NCI-H2171 treated with DMSO at 0.1 percent for 48 hours (cell line): ENCODE measurements at regions not wholly inside any gene's neighbourhood (a gene's known extent, or its start where the extent isn't known, plus 50 kb on each side); places are given as distances from the start of the nearest gene placed in this dataset.

Source experiments
- DNase-seq: peaks from one replicate; lab custom pipeline; 2025; lab: John Stamatoyannopoulos, UW

- no peak for DNase-seq
These were observed 61.1 kb upstream of the UGP2 start for GRCh38 chr2:63780518-63781155.

GRCh38 chr2:63784461-63784860, 57.2 kb upstream of the UGP2 start:
- DNase-seq = no peak

- DNase-seq = no peak
These were observed 56.6 kb upstream of the UGP2 start for GRCh38 chr2:63785096-63785495.

DNA sequence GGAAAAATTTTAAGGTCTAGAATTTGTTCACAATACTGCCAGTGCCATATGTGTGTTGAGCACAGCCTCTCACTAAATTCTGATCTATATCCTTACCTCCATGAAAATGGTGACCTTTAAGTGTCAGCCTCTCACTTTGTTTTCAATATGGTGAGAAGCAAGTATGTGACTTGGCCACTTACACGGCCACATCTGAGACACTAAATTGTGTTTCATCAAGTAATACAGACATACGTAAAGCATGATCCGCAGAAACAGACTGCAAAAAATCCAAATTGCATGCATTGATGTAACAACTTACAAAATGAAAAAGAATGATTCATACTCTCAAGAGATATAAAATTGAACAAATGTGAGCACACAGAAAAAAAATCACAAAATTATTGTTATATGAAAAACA, 55.2 kb upstream of the UGP2 start:
- no peak for DNase-seq

DNA sequence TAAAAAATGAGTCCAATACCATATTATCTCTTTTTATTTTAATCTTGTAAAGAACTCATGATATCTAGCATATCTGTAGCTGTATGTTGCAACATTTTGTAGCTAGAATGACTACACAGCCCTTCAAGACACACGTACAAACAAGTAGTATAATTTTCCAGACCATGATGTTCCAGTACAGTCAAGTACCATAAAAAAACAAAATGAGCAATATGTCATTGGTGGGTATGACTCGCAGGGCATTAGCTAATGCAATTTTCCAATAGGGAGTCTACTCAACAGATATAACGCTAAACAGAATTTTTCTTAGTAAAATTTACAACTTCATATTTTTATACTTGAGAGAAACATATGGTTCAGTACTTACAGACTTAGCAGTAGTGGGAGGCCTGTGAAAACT, 53.6 kb upstream of the UGP2 start:
- DNase-seq = no peak

- no peak for DNase-seq
These were observed 52.2 kb upstream of the UGP2 start for GRCh38 chr2:63789338-63790020.

GRCh38 chr2:63790491-63790890, 51.2 kb upstream of the UGP2 start:
- DNase-seq = no peak

DNA sequence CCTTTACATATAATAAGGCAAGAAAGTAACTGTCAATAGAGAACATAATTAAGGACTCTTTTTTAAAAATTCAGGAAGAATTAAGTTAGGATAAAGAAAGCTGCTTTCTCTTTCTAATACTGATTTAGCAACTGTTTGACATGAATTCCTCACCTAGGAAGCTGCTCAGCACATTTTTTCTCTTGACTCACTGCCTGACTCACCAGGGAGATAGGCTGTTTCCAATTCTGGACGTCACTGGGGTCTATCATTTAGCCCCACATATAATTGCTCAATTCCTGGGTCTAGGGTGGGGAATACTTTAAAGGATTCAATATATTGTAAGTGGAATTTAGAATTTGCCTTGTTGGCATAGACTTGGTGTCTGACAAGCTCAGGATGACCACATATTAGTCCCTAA, 50.8 kb upstream of the UGP2 start:
- no peak for DNase-seq

DNA sequence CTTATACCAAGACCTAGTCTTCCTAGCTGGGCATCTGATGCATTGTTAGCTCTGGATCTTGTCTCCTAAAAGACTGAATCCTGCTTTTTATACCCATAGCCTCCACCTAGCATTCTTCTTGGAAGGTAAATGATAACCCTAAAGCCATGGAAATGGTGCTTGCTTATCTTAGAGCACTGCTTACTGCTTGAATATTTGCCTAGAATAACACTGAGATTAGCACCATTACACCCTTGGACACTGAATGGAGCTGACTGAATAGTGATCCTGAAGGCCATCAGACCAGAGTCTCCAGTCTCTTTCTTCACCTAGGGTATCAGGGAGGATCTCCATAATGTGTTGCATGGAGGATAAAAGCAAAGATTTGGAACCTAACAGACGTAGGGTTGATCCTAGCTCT, 50.3 kb upstream of the UGP2 start:
- no peak for DNase-seq
